H1 (cell line): ENCODE measurements at regions not wholly inside any gene's neighbourhood (a gene's known extent, or its start where the extent isn't known, plus 50 kb on each side); places are given as distances from the start of the nearest gene placed in this dataset.

ENCODE experiments used
- BACH1 ChIP-seq: IDR thresholded peaks from 2 replicates; pipeline ENCODE4 v1.6.1; 2012; ENCODE audit warnings: low read length, improper control_type of control experiment
- CHD2 ChIP-seq: IDR thresholded peaks from 2 replicates; pipeline ENCODE4 v1.6.1; 2012; ENCODE audit warnings: low read length, improper control_type of control experiment
- CHD7 ChIP-seq: fragments of 300-600 bp; sonication (generic); IDR thresholded peaks from 2 replicates; pipeline ENCODE4 v1.7.1; 2012; ENCODE audit warnings: low read length, moderate library complexity, mild to moderate bottlenecking, inconsistent platforms; ENCODE audit not compliant: insufficient replicate concordance
- E2F6 ChIP-seq: IDR thresholded peaks from 2 replicates; pipeline ENCODE4 v1.6.1; 2012; ENCODE audit warnings: inconsistent platforms
- GABPA ChIP-seq: IDR thresholded peaks from 2 replicates; pipeline ENCODE4 v1.6.1; 2011; ENCODE audit warnings: mild to moderate bottlenecking, low read length, moderate library complexity, borderline replicate concordance; ENCODE audit not compliant: insufficient read depth
- KDM4A ChIP-seq: IDR thresholded peaks from one replicate; pipeline ENCODE4 v1.7.1; 2012; ENCODE audit warnings: low read depth, mild to moderate bottlenecking, moderate library complexity, low read length, inconsistent platforms; ENCODE audit not compliant: severe bottlenecking
- MAFK ChIP-seq: IDR thresholded peaks from 2 replicates; pipeline ENCODE4 v1.6.1; 2012; ENCODE audit warnings: low read depth, mild to moderate bottlenecking, improper control_type of control experiment, low read length
- RNF2 ChIP-seq: fragments of 200-900, 300-1000 bp; sonication (generic); IDR thresholded peaks from 2 replicates; pipeline ENCODE4 v1.7.1; 2016; ENCODE audit warnings: borderline replicate concordance, low read depth, mild to moderate bottlenecking, antibody characterized with exemption, low read length; ENCODE audit not compliant: poor library complexity, severe bottlenecking; ENCODE audit errors: missing control alignments
- SIN3A ChIP-seq, 2 experiments: IDR thresholded peaks in 1 of 2; conservative IDR thresholded peaks in 1 of 2; 2 replicates each; pipeline ENCODE4 v1.6.1; 2011 to 2012; ENCODE audit warnings: low read length in 2 of 2, improper control_type of control experiment in 1 of 2, low read depth in 1 of 2, mild to moderate bottlenecking in 1 of 2
- SIX5 ChIP-seq: IDR thresholded peaks from 2 replicates; pipeline ENCODE4 v1.6.1; 2011; ENCODE audit warnings: mild to moderate bottlenecking, low read depth, low read length

- TF ChIP-seq CHD7 (no peak), GABPA (no peak), RNF2 (no peak), CHD2 (no peak), MAFK (no peak), SIN3A (conservative IDR thresholded peaks at IDR 0.05 in 1 of 2, IDR thresholded peaks at IDR 0.05 in 1 of 2; ENCODE audit: low read depth in 1 of 2, low read length in 2 of 2) (no peak), KDM4A (no peak), E2F6 (no peak), BACH1 (no peak), SIX5 (no peak)
Measured at GRCh38 chr1:163504331-163504978, 182.7 kb downstream of the NUF2 start (continued).
